IMR-90 (cell line): ENCODE measurements at regions not wholly inside any gene's neighbourhood (a gene's known extent, or its start where the extent isn't known, plus 50 kb on each side); places are given as distances from the start of the nearest gene placed in this dataset.

Experiments
- ATAC-seq: fragments of 200-7000 bp; cut with Tn5 transposase; 2 replicates; pipeline ENCODE4 v1.9.1; 2020; ENCODE audit warnings: low read depth, mild to moderate bottlenecking, moderate library complexity
- BruUV-seq: library from RNA; stranded (reverse); fragments of 400-500 nt; replicated peaks from 2 replicates; lab custom pipeline; 2021; lab: Mats Ljungman, UMichigan
- CTCF ChIA-PET: fragments of 300-600 bp; formaldehyde crosslinking; extraction: SDS; loops from one replicate; lab custom pipeline; 2021; ENCODE audit warnings: antibody characterized with exemption; lab: Yijun Ruan, JAX
- POLR2A ChIA-PET: fragments of 300-600 bp; sonication (Branson Sonifier 250); formaldehyde crosslinking; loops from one replicate; lab custom pipeline; 2022; ENCODE audit warnings: antibody characterized with exemption; ENCODE audit not compliant: unreplicated experiment; lab: Charles Lee
- DNase-seq: peaks from one replicate; pipeline ENCODE4 v3.0.0; 2013
- H2AFZ ChIP-seq: replicated peaks from 2 replicates; pipeline ENCODE3; 2013; ENCODE audit warnings: low read length, mild to moderate bottlenecking; ENCODE audit not compliant: poor library complexity
- H2AK5ac ChIP-seq: 2 replicates; pipeline ENCODE4 v1.6.1; 2013; ENCODE audit warnings: low read depth, low read length, inconsistent platforms
- H2AK9ac ChIP-seq: replicated peaks from 2 replicates; pipeline ENCODE3; 2013; ENCODE audit warnings: mild to moderate bottlenecking, low read depth, low read length, moderate library complexity; ENCODE audit not compliant: poor library complexity
- H2BK120ac ChIP-seq: 2 replicates; pipeline ENCODE4 v1.6.1; 2013; ENCODE audit warnings: low read depth, low read length, inconsistent platforms
- H2BK15ac ChIP-seq: 3 replicates; pipeline ENCODE4 v1.6.1; 2013; ENCODE audit warnings: low read depth, low read length, inconsistent platforms
- H2BK20ac ChIP-seq: 2 replicates; pipeline ENCODE4 v1.6.1; 2013; ENCODE audit warnings: low read depth, mild to moderate bottlenecking, inconsistent platforms, low read length, moderate library complexity
- H2BK5ac ChIP-seq: 2 replicates; pipeline ENCODE4 v1.6.1; 2013; ENCODE audit warnings: mild to moderate bottlenecking, low read depth, low read length, inconsistent platforms; ENCODE audit not compliant: poor library complexity, severe bottlenecking
- H3K14ac ChIP-seq: replicated peaks from 2 replicates; pipeline ENCODE4 v1.6.1; 2013; ENCODE audit warnings: low read depth, low read length, inconsistent platforms
- H3K18ac ChIP-seq: 2 replicates; pipeline ENCODE4 v1.6.1; 2013; ENCODE audit warnings: low read depth, low read length, control low read depth
- H3K23ac ChIP-seq: 2 replicates; pipeline ENCODE4 v1.6.1; 2013; ENCODE audit warnings: low read depth, low read length, inconsistent platforms
- H3K27ac ChIP-seq: 2 replicates; pipeline ENCODE4 v1.5.1; 2013; ENCODE audit warnings: mild to moderate bottlenecking, control low read depth, low read length; ENCODE audit not compliant: insufficient read depth
- H3K27me3 ChIP-seq: 2 replicates; pipeline ENCODE4 v1.6.1; 2013; ENCODE audit warnings: low read length; ENCODE audit not compliant: control insufficient read depth, insufficient read depth
- H3K36me3 ChIP-seq: 2 replicates; pipeline ENCODE4 v1.6.1; 2013; ENCODE audit warnings: low read length, mixed read lengths; ENCODE audit not compliant: control insufficient read depth, insufficient read depth
- H3K4ac ChIP-seq: 2 replicates; pipeline ENCODE4 v1.6.1; 2013; ENCODE audit warnings: low read depth, low read length, inconsistent platforms
- H3K4me1 ChIP-seq: 2 replicates; pipeline ENCODE4 v1.6.1; 2013; ENCODE audit warnings: low read length, mixed read lengths; ENCODE audit not compliant: control insufficient read depth, insufficient read depth
- H3K4me2 ChIP-seq: 2 replicates; pipeline ENCODE4 v1.6.1; 2013; ENCODE audit warnings: low read depth, mild to moderate bottlenecking, control low read depth, low read length, moderate library complexity
- H3K4me3 ChIP-seq: 2 replicates; pipeline ENCODE4 v1.5.1; 2013; ENCODE audit warnings: low read depth, mild to moderate bottlenecking, control low read depth, low read length, moderate library complexity; ENCODE audit not compliant: insufficient read depth
- H3K56ac ChIP-seq: 2 replicates; pipeline ENCODE4 v1.6.1; 2013; ENCODE audit warnings: low read length, inconsistent platforms; ENCODE audit not compliant: insufficient read depth; ENCODE audit errors: extremely low read depth
- H3K79me1 ChIP-seq, 2 experiments: 2 replicates each; pipeline ENCODE4 v1.6.1; 2013; ENCODE audit warnings: low read length in 2 of 2, inconsistent platforms in 1 of 2, low read depth in 1 of 2
- H3K9ac ChIP-seq: 2 replicates; pipeline ENCODE4 v1.6.1; 2013; ENCODE audit warnings: low read depth, low read length, control low read depth
- H3K9me1 ChIP-seq: 2 replicates; pipeline ENCODE4 v1.6.1; 2013; ENCODE audit warnings: low read length, inconsistent platforms; ENCODE audit not compliant: insufficient read depth
- H3K9me3 ChIP-seq: 2 replicates; pipeline ENCODE4 v1.6.1; 2013; ENCODE audit warnings: low read length; ENCODE audit not compliant: control insufficient read depth, insufficient read depth
- H4K20me1 ChIP-seq: 2 replicates; pipeline ENCODE4 v1.6.1; 2013; ENCODE audit warnings: low read length, inconsistent platforms; ENCODE audit not compliant: insufficient read depth
- H4K5ac ChIP-seq: 2 replicates; pipeline ENCODE4 v1.6.1; 2013; ENCODE audit warnings: mild to moderate bottlenecking, low read depth, low read length, control low read depth
- H4K8ac ChIP-seq, 2 experiments: 2 replicates each; pipeline ENCODE4 v1.6.1; 2013; ENCODE audit warnings: low read depth in 2 of 2, low read length in 2 of 2, control low read depth in 1 of 2, inconsistent platforms in 1 of 2
- H4K91ac ChIP-seq: 2 replicates; pipeline ENCODE4 v1.6.1; 2013; ENCODE audit warnings: low read depth, low read length, inconsistent platforms; ENCODE audit not compliant: insufficient read depth
- CHD1 ChIP-seq: IDR thresholded peaks from 2 replicates; pipeline ENCODE4 v1.6.1; 2012; ENCODE audit warnings: low read depth, low read length, improper control_type of control experiment
- ELK1 ChIP-seq: fragments of 150-350 bp; IDR thresholded peaks from 2 replicates; pipeline ENCODE4 v1.6.1; 2016; ENCODE audit warnings: low read depth, mild to moderate bottlenecking, low read length, moderate library complexity, borderline replicate concordance
- FOS ChIP-seq: fragments of 150-350 bp; IDR thresholded peaks from 2 replicates; pipeline ENCODE4 v1.6.1; 2016; ENCODE audit warnings: low read depth, low read length
- MAZ ChIP-seq: IDR thresholded peaks from 2 replicates; pipeline ENCODE4 v1.6.1; 2012; ENCODE audit warnings: low read depth, mild to moderate bottlenecking, low read length, improper control_type of control experiment, moderate library complexity, borderline replicate concordance
- RFX5 ChIP-seq: IDR thresholded peaks from 2 replicates; pipeline ENCODE4 v1.8.0; 2012; ENCODE audit warnings: low read depth, mild to moderate bottlenecking, low read length, moderate library complexity
- SMC3 ChIP-seq: fragments of 150-350 bp; IDR thresholded peaks from 2 replicates; pipeline ENCODE4 v1.6.1; 2016; ENCODE audit warnings: low read depth, mild to moderate bottlenecking, antibody characterized with exemption, low read length, moderate library complexity
- WGBS, 2 experiments: methylation state at CpG; one replicate each; pipeline versions ENCODE4 v1.1.5 to v1.1.7; 2013; ENCODE audit warnings: missing lambda C conversion rate in 2 of 2; ENCODE audit not compliant: insufficient read length in 1 of 2; ENCODE audit errors: extremely low coverage in 2 of 2; 5-methylcytosine and 5-hydroxymethylcytosine counted together
- dilution Hi-C: fragments of 300-500 bp; cut with HindIII; formaldehyde crosslinking; loops from one replicate; pipeline ENCODE4 v1.14.3; 2018; ENCODE audit warnings: low sequenced_read_pairs; ENCODE audit not compliant: unreplicated experiment
- in situ Hi-C: fragments of 300-500 bp; cut with MboI; formaldehyde crosslinking; loops from 3 replicates; pipeline ENCODE4 v1.14.3; 2019; ENCODE audit warnings: low sequenced_read_pairs, inconsistent platforms, mixed read lengths
- intact Hi-C: fragments of 100-400 bp; cut with micrococcal nuclease; formaldehyde crosslinking; loops from 2 replicates; pipeline ENCODE4 v1.10.0; 2022
- TF ChIP-seq, protein P1 (sequence below): conservative IDR thresholded peaks from 2 replicates; pipeline ENCODE4 v1.5.1; 2012; ENCODE audit warnings: mild to moderate bottlenecking, low read depth, low read length, improper control_type of control experiment

DNA sequence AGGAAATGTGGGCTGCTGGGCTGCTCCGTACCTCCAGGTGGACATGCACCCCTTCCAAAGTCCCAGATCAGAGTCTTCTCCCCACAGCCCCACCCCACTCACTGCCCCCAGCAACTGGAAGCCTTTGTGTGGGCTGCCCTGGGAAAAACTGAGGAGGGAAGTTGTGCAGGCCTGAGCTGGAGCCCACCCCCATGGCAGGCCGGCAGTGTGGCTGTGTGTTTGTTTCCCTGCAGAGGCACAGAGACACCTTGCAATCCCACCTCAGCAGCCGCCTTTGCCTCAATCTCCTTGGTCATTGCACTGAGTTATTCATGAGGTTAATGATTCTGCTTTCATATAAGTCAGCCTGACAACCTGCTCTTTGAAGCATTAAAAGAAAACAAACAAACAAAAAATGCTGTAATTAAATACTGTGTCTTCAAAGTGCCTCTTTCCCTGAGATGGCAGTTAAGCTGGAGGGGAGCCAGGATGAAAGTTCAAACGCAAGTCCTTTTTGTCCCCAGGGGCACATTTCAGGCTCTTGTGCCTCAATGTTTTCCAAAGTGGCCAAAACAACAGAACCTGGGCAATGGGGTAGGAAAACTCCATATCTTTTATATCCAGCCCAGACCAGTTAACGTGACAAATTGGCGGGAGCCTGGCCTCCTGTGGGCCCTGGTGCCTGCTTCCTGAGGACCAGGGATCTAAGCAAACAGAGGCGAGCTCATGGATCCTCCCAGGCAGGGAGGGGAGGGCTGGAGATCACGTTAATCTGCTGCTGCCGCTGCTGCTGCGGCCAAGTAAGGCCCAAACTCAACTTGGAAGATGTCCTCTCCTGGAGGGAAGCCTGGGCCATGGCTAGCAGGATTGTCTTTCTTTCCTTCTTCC lies 51.9 kb upstream of the TSPAN11 start:
- Histone ChIP-seq H3K23ac (no peak overlapping the region), H4K8ac (no peak overlapping the region), H3K4me2 (no peak overlapping the region), H2AFZ (no peak overlapping the region), H3K36me3 (no peaks in the 10 kb centered on the region), H3K27ac (no peak overlapping the region), H3K9me1 (no peaks in the 10 kb centered on the region), H2BK15ac (no peak overlapping the region), H4K5ac (no peak overlapping the region), H2BK20ac (no peak overlapping the region), H2AK9ac (no peak overlapping the region), H2BK120ac (no peak overlapping the region), H2AK5ac (no peak overlapping the region), H4K91ac (no peak overlapping the region), H3K27me3 (peaks cover 12% of the 10 kb centered on the region), H3K79me1 (no peaks in the 10 kb centered on the region), H3K9ac (no peak overlapping the region), H3K9me3 (no peaks in the 10 kb centered on the region), H3K4me3 (no peak overlapping the region), H2BK5ac (no peak overlapping the region), H4K20me1 (no peaks in the 10 kb centered on the region), H3K4ac (no peak overlapping the region), H3K18ac (no peak overlapping the region), H3K56ac (no peak overlapping the region), H3K4me1 (no peaks in the 10 kb centered on the region), H3K14ac (no peak overlapping the region)
- no CpG with 5 or more reads among the region's 10 CpGs for WGBS, 2 experiments
- no TSS peak for BruUV-seq
- TF ChIP-seq, protein P1, sequence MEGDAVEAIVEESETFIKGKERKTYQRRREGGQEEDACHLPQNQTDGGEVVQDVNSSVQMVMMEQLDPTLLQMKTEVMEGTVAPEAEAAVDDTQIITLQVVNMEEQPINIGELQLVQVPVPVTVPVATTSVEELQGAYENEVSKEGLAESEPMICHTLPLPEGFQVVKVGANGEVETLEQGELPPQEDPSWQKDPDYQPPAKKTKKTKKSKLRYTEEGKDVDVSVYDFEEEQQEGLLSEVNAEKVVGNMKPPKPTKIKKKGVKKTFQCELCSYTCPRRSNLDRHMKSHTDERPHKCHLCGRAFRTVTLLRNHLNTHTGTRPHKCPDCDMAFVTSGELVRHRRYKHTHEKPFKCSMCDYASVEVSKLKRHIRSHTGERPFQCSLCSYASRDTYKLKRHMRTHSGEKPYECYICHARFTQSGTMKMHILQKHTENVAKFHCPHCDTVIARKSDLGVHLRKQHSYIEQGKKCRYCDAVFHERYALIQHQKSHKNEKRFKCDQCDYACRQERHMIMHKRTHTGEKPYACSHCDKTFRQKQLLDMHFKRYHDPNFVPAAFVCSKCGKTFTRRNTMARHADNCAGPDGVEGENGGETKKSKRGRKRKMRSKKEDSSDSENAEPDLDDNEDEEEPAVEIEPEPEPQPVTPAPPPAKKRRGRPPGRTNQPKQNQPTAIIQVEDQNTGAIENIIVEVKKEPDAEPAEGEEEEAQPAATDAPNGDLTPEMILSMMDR: no peak
- TF ChIP-seq SMC3: no peak
- no peak for TF ChIP-seq CHD1
- TF ChIP-seq FOS: no peak
- no peak for TF ChIP-seq RFX5
- no peak for TF ChIP-seq MAZ
- TF ChIP-seq ELK1: no peak
- CTCF ChIA-PET: no interaction called here
- in situ Hi-C loops (no loop called here), intact Hi-C loops (no loop called here), dilution Hi-C loops (no loop called here)
- no peak for ATAC-seq
- no peak for DNase-seq
- POLR2A ChIA-PET: no interaction called here
